Liver (tissue), 3 donors: ENCODE measurements at regions not wholly inside any gene's neighbourhood (a gene's known extent, or its start where the extent isn't known, plus 50 kb on each side); places are given as distances from the start of the nearest gene placed in this dataset.

Source experiments
- TF ChIP-seq, protein P1 (sequence below): IDR thresholded peaks from 2 replicates; pipeline ENCODE4 v1.6.1; 2016; ENCODE audit warnings: antibody characterized with exemption
- TF ChIP-seq, protein P2 (sequence below): fragments of 150-350 bp; IDR thresholded peaks from 2 replicates; pipeline ENCODE4 v1.5.1; 2017; ENCODE audit warnings: improper control_type of control experiment, low read depth, low read length; ENCODE audit not compliant: missing input control
- donor health status: healthy.
- donor health status: healthy.

DNA sequence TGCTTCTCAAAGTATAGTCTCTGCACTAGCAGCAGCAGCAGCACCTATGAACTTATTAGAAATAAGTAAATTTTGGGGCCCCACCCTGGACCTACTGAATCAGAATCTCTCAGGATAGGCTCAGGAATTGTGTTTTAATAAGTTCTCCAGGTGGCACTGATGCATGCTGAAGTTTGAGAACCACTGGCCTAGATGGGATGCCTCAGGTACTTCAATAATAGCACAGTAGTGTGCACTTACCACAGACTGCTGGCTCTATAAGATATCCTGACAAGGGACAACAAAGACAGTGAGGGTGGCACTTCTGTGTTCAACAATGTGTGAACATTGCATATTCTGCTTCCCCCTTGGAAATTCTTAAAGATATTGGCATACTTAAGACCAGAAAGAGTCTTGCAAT lies 64.7 kb upstream of the HABP2 start:
- TF ChIP-seq, protein P1, sequence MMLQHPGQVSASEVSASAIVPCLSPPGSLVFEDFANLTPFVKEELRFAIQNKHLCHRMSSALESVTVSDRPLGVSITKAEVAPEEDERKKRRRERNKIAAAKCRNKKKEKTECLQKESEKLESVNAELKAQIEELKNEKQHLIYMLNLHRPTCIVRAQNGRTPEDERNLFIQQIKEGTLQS = no peak
- TF ChIP-seq, protein P2, sequence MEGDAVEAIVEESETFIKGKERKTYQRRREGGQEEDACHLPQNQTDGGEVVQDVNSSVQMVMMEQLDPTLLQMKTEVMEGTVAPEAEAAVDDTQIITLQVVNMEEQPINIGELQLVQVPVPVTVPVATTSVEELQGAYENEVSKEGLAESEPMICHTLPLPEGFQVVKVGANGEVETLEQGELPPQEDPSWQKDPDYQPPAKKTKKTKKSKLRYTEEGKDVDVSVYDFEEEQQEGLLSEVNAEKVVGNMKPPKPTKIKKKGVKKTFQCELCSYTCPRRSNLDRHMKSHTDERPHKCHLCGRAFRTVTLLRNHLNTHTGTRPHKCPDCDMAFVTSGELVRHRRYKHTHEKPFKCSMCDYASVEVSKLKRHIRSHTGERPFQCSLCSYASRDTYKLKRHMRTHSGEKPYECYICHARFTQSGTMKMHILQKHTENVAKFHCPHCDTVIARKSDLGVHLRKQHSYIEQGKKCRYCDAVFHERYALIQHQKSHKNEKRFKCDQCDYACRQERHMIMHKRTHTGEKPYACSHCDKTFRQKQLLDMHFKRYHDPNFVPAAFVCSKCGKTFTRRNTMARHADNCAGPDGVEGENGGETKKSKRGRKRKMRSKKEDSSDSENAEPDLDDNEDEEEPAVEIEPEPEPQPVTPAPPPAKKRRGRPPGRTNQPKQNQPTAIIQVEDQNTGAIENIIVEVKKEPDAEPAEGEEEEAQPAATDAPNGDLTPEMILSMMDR = no peak
